SU-DHL-6 (cell line): ENCODE measurements at regions not wholly inside any gene's neighbourhood (a gene's known extent, or its start where the extent isn't known, plus 50 kb on each side); places are given as distances from the start of the nearest gene placed in this dataset.

Experiments
- H2AFZ ChIP-seq: fragments of 200-600 bp; sonication (generic); 2 replicates; pipeline ENCODE4 v1.6.1; 2014; ENCODE audit warnings: low read depth, mild to moderate bottlenecking, moderate library complexity, mixed read lengths, antibody characterized with exemption, low read length; ENCODE audit not compliant: severe bottlenecking
- H3F3A ChIP-seq: fragments of 200-600 bp; shearing (Covaris generic); 2 replicates; pipeline ENCODE4 v1.6.0; 2016; ENCODE audit warnings: antibody characterized with exemption, mild to moderate bottlenecking; ENCODE audit not compliant: insufficient read depth
- H3K27ac ChIP-seq: fragments of 200-600 bp; sonication (generic); 2 replicates; pipeline ENCODE4 v1.5.1; 2016; ENCODE audit warnings: low read depth, mild to moderate bottlenecking, low read length, moderate library complexity, mixed read lengths
- H3K27me3 ChIP-seq: fragments of 200-600 bp; sonication (generic), shearing (Covaris generic); 2 replicates; pipeline ENCODE4 v1.6.0; 2014; ENCODE audit warnings: mild to moderate bottlenecking, low read length
- H3K36me3 ChIP-seq: fragments of 200-600 bp; sonication (generic); 2 replicates; pipeline ENCODE4 v1.6.1; 2014; ENCODE audit warnings: mild to moderate bottlenecking, low read length, mixed read lengths
- H3K4me2 ChIP-seq: fragments of 300-600, 200-600 bp; shearing (Covaris generic), sonication (generic); 2 replicates; pipeline ENCODE4 v1.6.0; 2014; ENCODE audit warnings: low read length, low read depth, mild to moderate bottlenecking; ENCODE audit not compliant: poor library complexity, severe bottlenecking
- H3K4me3 ChIP-seq: fragments of 200-600 bp; sonication (generic); 2 replicates; pipeline ENCODE4 v1.5.1; 2014; ENCODE audit warnings: antibody characterized with exemption, low read length, mild to moderate bottlenecking, mixed read lengths; ENCODE audit not compliant: insufficient read depth, poor library complexity, severe bottlenecking
- H3K79me2 ChIP-seq: fragments of 200-600 bp; sonication (generic); 2 replicates; pipeline ENCODE4 v1.6.1; 2014; ENCODE audit warnings: mild to moderate bottlenecking, low read length, moderate library complexity; ENCODE audit not compliant: insufficient read depth
- H3K9ac ChIP-seq: fragments of 200-600 bp; sonication (generic); 2 replicates; pipeline ENCODE4 v1.7.0; 2014; ENCODE audit warnings: mild to moderate bottlenecking, low read length
- H3K9me2 ChIP-seq: fragments of 200-600 bp; sonication (generic); replicated peaks from 2 replicates; pipeline ENCODE4 v1.6.1; 2014; ENCODE audit warnings: low read length; ENCODE audit not compliant: insufficient read depth
- H3K9me3 ChIP-seq: fragments of 200-600 bp; sonication (generic); 2 replicates; pipeline ENCODE4 v1.6.1; 2014; ENCODE audit warnings: low read length, mixed read lengths; ENCODE audit not compliant: insufficient read depth
- H4K20me1 ChIP-seq: fragments of 200-600 bp; sonication (generic); 2 replicates; pipeline ENCODE4 v1.6.1; 2014; ENCODE audit warnings: low read depth, mild to moderate bottlenecking, antibody characterized with exemption, low read length, moderate library complexity, mixed read lengths
- EZH2phosphoT487 ChIP-seq: fragments of 200-600 bp; sonication (generic), shearing (Covaris generic); conservative IDR thresholded peaks from 2 replicates; pipeline ENCODE4 v1.6.1; 2018; ENCODE audit warnings: mild to moderate bottlenecking, antibody characterized with exemption, low read length, moderate library complexity, mixed read lengths
- TF ChIP-seq, protein P1 (sequence below): fragments of 200-600 bp; sonication (generic); IDR thresholded peaks from one replicate; pipeline ENCODE4 v1.5.1; 2017; ENCODE audit warnings: antibody characterized with exemption, mild to moderate bottlenecking, low read length, moderate library complexity; ENCODE audit not compliant: insufficient read depth, poor library complexity, severe bottlenecking

DNA sequence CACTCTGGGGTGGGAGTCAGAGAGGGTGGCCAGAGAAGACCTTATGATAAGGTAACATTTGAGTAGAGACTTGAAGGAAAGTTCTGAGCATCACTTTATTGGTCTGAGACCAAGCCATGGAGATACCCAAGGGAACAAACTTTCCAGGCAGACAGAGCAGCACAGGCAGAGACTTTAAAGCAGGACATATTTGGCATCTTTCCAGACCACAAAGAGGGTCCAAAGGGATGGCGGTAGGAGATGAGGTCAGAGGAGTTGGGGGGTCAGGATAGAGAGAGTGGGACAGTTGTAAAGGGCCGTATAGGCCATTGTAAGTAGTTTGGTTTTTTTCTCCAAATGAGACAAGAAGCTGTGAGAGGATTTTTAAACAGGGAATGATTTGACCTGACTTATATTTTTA lies 344.4 kb downstream of the SEC23A start:
- H3K9me2 ChIP-seq: 0 out of 2 replicates have a peak, but pooled peaks cover 3% of the 10 kb centered on the region
- H4K20me1 ChIP-seq: no peaks in the 10 kb centered on the region
- no peak overlapping the region for H2AFZ ChIP-seq
- no peaks in the 10 kb centered on the region for H3K9me3 ChIP-seq
- no peaks in the 10 kb centered on the region for H3F3A ChIP-seq
- H3K27ac ChIP-seq: no peak overlapping the region
- no peak for TF ChIP-seq EZH2phosphoT487
- TF ChIP-seq, protein P1, sequence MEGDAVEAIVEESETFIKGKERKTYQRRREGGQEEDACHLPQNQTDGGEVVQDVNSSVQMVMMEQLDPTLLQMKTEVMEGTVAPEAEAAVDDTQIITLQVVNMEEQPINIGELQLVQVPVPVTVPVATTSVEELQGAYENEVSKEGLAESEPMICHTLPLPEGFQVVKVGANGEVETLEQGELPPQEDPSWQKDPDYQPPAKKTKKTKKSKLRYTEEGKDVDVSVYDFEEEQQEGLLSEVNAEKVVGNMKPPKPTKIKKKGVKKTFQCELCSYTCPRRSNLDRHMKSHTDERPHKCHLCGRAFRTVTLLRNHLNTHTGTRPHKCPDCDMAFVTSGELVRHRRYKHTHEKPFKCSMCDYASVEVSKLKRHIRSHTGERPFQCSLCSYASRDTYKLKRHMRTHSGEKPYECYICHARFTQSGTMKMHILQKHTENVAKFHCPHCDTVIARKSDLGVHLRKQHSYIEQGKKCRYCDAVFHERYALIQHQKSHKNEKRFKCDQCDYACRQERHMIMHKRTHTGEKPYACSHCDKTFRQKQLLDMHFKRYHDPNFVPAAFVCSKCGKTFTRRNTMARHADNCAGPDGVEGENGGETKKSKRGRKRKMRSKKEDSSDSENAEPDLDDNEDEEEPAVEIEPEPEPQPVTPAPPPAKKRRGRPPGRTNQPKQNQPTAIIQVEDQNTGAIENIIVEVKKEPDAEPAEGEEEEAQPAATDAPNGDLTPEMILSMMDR: no peak
- H3K4me3 ChIP-seq: no peak overlapping the region
- no peaks in the 10 kb centered on the region for H3K27me3 ChIP-seq
- H3K36me3 ChIP-seq: no peaks in the 10 kb centered on the region
- H3K9ac ChIP-seq: no peak overlapping the region
- no peaks in the 10 kb centered on the region for H3K79me2 ChIP-seq
- no peak overlapping the region for H3K4me2 ChIP-seq

DNA sequence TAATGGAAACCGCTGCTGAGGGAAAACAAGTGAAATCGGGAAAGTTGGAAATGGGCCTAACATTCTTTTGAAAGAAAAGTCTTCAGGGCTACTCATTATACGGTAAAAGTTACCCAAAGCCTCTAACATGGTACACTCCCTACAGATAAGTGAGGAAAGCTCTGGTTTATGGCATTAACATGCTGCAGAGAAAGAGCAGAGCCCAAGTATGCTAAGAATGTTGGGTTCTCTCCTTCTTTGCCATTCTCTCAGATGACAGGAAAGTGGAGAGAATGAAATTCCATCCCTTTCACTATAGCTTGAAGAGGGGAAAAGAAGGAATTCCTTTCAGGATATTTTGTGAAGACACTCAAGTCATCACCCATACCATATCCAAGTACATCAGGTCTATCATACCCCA lies 348.0 kb downstream of the SEC23A start:
- Histone ChIP-seq H3F3A (no peaks in the 10 kb centered on the region), H3K4me3 (no peak overlapping the region), H3K9ac (no peak overlapping the region), H2AFZ (no peak overlapping the region), H3K27me3 (no peaks in the 10 kb centered on the region), H4K20me1 (no peaks in the 10 kb centered on the region), H3K36me3 (no peaks in the 10 kb centered on the region), H3K4me2 (no peak overlapping the region), H3K9me3 (no peaks in the 10 kb centered on the region), H3K9me2 (0 out of 2 replicates have a peak, but pooled peaks cover 3% of the 10 kb centered on the region), H3K79me2 (no peaks in the 10 kb centered on the region), H3K27ac (no peak overlapping the region)
- TF ChIP-seq, protein P1: no peak
- TF ChIP-seq EZH2phosphoT487: no peak

DNA sequence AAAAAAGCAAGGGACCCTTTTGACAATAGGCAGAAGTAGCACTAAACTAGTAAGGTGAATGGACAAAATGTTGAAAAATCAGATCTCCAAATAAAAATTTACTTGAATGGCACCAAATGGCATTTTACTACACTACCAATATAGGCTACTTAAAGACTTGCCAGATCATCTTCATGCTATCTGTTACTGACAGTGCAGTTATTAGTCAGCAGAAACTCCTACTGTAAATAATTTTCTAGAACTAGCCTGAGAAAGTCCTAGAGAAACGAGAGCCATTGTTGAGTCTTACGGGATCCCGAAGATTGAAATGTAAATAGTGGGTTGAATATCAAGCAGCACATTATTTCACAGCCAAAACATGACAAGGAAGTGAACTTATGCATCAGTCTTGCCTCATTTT lies 350.3 kb downstream of the SEC23A start:
- Histone ChIP-seq H3K4me3 (no peak overlapping the region), H3K4me2 (no peak overlapping the region), H3K9me2 (0 out of 2 replicates have a peak, but pooled peaks cover 3% of the 10 kb centered on the region), H4K20me1 (no peaks in the 10 kb centered on the region), H3K27ac (no peak overlapping the region), H3K27me3 (no peaks in the 10 kb centered on the region), H3K36me3 (no peaks in the 10 kb centered on the region), H3K9ac (no peak overlapping the region), H3K9me3 (no peaks in the 10 kb centered on the region), H2AFZ (no peak overlapping the region), H3K79me2 (no peaks in the 10 kb centered on the region), H3F3A (no peaks in the 10 kb centered on the region)
- TF ChIP-seq, protein P1: no peak
- no peak for TF ChIP-seq EZH2phosphoT487

DNA sequence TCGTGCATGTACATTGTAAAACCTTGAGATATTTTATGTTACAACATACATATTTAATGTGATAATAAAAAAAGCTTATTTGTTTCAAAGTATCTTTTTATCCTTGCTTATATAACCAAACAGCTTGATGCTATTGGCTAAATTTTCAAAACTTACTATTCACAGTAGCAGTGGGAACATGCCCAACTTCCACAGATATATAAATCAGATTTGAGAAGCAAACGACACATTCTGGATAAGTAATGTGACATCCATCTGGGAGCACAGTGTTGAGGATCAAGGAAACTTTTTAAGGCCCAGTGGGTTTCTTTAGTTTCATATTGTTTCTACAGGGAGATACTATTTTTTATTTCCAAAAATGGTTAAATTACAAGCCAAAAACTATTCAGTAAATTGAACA lies 350.7 kb downstream of the SEC23A start:
- Histone ChIP-seq H3K27ac (no peak overlapping the region), H3K4me2 (no peak overlapping the region), H2AFZ (no peak overlapping the region), H3K79me2 (no peaks in the 10 kb centered on the region), H3K36me3 (no peaks in the 10 kb centered on the region), H3K9ac (no peak overlapping the region), H3K9me2 (0 out of 2 replicates have a peak, but pooled peaks cover 3% of the 10 kb centered on the region), H3K9me3 (no peaks in the 10 kb centered on the region), H4K20me1 (no peaks in the 10 kb centered on the region), H3K4me3 (no peak overlapping the region), H3F3A (no peaks in the 10 kb centered on the region), H3K27me3 (no peaks in the 10 kb centered on the region)
- TF ChIP-seq, protein P1: no peak
- TF ChIP-seq EZH2phosphoT487: no peak
